ENCODE measurements at regions not wholly inside any gene's neighbourhood (a gene's known extent, or its start where the extent isn't known, plus 50 kb on each side); places are given as distances from the start of the nearest gene placed in this dataset.

- no peak for TF ChIP-seq EZH2 (IDR thresholded peaks at IDR 0.05; ENCODE audit: insufficient read depth, poor library complexity, severe bottlenecking)
- no peak for TF ChIP-seq EZH2phosphoT487 (IDR thresholded peaks at IDR 0.05; ENCODE audit: insufficient read depth, low read depth)
Measured at GRCh38 chr7:88449410-88449809, 142.7 kb upstream of the STEAP4 start.

All from GM23248 (cell line).